HCT116 (cell line): ENCODE measurements at regions not wholly inside any gene's neighbourhood (a gene's known extent, or its start where the extent isn't known, plus 50 kb on each side); places are given as distances from the start of the nearest gene placed in this dataset.

Experiments used
- ATAC-seq: fragments of 200-7000 bp; cut with Tn5 transposase; 2 replicates; pipeline ENCODE4 v1.9.1; 2020; ENCODE audit warnings: mild to moderate bottlenecking, moderate library complexity
- BruUV-seq: library from RNA; stranded (reverse); fragments of 400-500 nt; replicated peaks from 2 replicates; lab custom pipeline; 2021; lab: Mats Ljungman, UMichigan
- CTCF ChIA-PET: fragments of 300-600 bp; sonication (Branson Sonifier 250); formaldehyde crosslinking; loops from one replicate; lab custom pipeline; 2021; ENCODE audit warnings: antibody characterized with exemption; lab: Charles Lee
- POLR2A ChIA-PET: fragments of 300-600, 350-600 bp; sonication (Branson Sonifier 250); formaldehyde crosslinking; loops from one replicate; lab custom pipeline; 2021; ENCODE audit warnings: antibody characterized with exemption; lab: Charles Lee
- RAD21 ChIA-PET, 2 experiments: fragments of 300-600 bp; sonication (Branson Sonifier 250); formaldehyde crosslinking; loops; one replicate each; lab custom pipeline; 2023; ENCODE audit warnings: low total read pairs in 2 of 2; ENCODE audit not compliant: uncharacterized antibody in 2 of 2, unreplicated experiment in 2 of 2, low non-redundant PET in 1 of 2; lab: Charles Lee
- DNase-seq: peaks from one replicate; pipeline ENCODE4 v3.0.0-alpha.2; 2010; ENCODE audit warnings: low read depth, low spot score
- H2AFZ ChIP-seq: fragments of 200-600 bp; shearing (Covaris generic), sonication (generic); 2 replicates; pipeline ENCODE4 v1.6.1; 2017; ENCODE audit warnings: low read depth, mixed run types, mixed read lengths, antibody characterized with exemption, low read length; ENCODE audit not compliant: poor library complexity, severe bottlenecking
- H3K27ac ChIP-seq: 2 replicates; pipeline ENCODE4 v1.5.1; 2012; ENCODE audit warnings: low read depth, low read length
- H3K27me3 ChIP-seq: fragments of 200-600 bp; sonication (generic); 2 replicates; pipeline ENCODE4 v1.6.1; 2016; ENCODE audit warnings: mixed run types, low read length, mixed read lengths; ENCODE audit not compliant: insufficient read depth
- H3K36me3 ChIP-seq, 2 experiments: fragments of 200-500 bp in 1 of 2; fragments of 200-600 bp in 1 of 2; sonication (Bioruptor generic) in 1 of 2; sonication (generic) in 1 of 2; 2 replicates each; pipeline versions ENCODE4 v1.5.1 to v1.6.1; 2014 to 2016; ENCODE audit warnings: low read length in 2 of 2, inconsistent platforms in 1 of 2, mixed read lengths in 1 of 2, mixed run types in 1 of 2; ENCODE audit not compliant: insufficient read depth in 2 of 2, control insufficient read depth in 1 of 2
- H3K4me1 ChIP-seq, 2 experiments: fragments of 200-600 bp in 1 of 2; sonication (generic) in 1 of 2; 2 replicates each; pipeline versions ENCODE4 v1.5.1 to v1.6.1; 2012 to 2017; ENCODE audit warnings: low read length in 2 of 2, inconsistent platforms in 1 of 2, mild to moderate bottlenecking in 1 of 2, mixed read lengths in 1 of 2, mixed run types in 1 of 2, moderate library complexity in 1 of 2; ENCODE audit not compliant: insufficient read depth in 2 of 2, control insufficient read depth in 1 of 2
- H3K4me2 ChIP-seq: fragments of 200-600 bp; sonication (generic); 2 replicates; pipeline ENCODE4 v1.6.1; 2017; ENCODE audit warnings: mixed run types, low read length, mixed read lengths
- H3K4me3 ChIP-seq, 2 experiments: fragments of 200-600 bp in 1 of 2; sonication (generic) in 1 of 2; replicated peaks in 1 of 2; 2 replicates each; pipeline ENCODE4 v1.5.1; 2011 to 2016; ENCODE audit warnings: low read length in 2 of 2, control low read depth in 1 of 2, low read depth in 1 of 2, mild to moderate bottlenecking in 1 of 2, mixed read lengths in 1 of 2, mixed run types in 1 of 2
- H3K79me2 ChIP-seq: fragments of 200-600 bp; sonication (generic); 2 replicates; pipeline ENCODE4 v1.6.1; 2017; ENCODE audit warnings: mild to moderate bottlenecking, mixed run types, low read length, moderate library complexity, mixed read lengths; ENCODE audit not compliant: insufficient read depth
- H3K9ac ChIP-seq: fragments of 200-600 bp; sonication (generic); 2 replicates; pipeline ENCODE4 v1.6.1; 2016; ENCODE audit warnings: low read length, mixed read lengths
- H3K9me2 ChIP-seq: fragments of 200-600 bp; sonication (generic), shearing (Covaris generic); 2 replicates; pipeline ENCODE4 v1.6.1; 2017; ENCODE audit warnings: mixed run types, mild to moderate bottlenecking, moderate library complexity; ENCODE audit not compliant: insufficient read depth
- H3K9me3 ChIP-seq, 2 experiments: fragments of 200-500 bp in 1 of 2; fragments of 200-600 bp in 1 of 2; sonication (Bioruptor generic) in 1 of 2; sonication (generic) in 1 of 2; 2 replicates each; pipeline ENCODE4 v1.6.1; 2014 to 2017; ENCODE audit warnings: low read length in 2 of 2, mixed read lengths in 2 of 2, inconsistent platforms in 1 of 2, low read depth in 1 of 2, mild to moderate bottlenecking in 1 of 2, mixed run types in 1 of 2, moderate library complexity in 1 of 2; ENCODE audit not compliant: control insufficient read depth in 1 of 2, insufficient read depth in 1 of 2
- H4K20me1 ChIP-seq: fragments of 200-600 bp; sonication (generic), shearing (Covaris generic); 2 replicates; pipeline ENCODE4 v1.6.1; 2017; ENCODE audit warnings: mixed run types, mild to moderate bottlenecking, moderate library complexity; ENCODE audit not compliant: insufficient read depth
- CBX3 ChIP-seq: IDR thresholded peaks from 2 replicates; pipeline ENCODE4 v1.6.1; 2012; ENCODE audit warnings: low read depth
- CEBPB ChIP-seq: IDR thresholded peaks from 2 replicates; pipeline ENCODE4 v1.6.1; 2012; ENCODE audit warnings: low read depth
- EGR1 ChIP-seq: IDR thresholded peaks from 2 replicates; pipeline ENCODE4 v1.6.1; 2012; ENCODE audit warnings: low read depth
- FOSL1 ChIP-seq: IDR thresholded peaks from 2 replicates; pipeline ENCODE4 v1.6.1; 2012; ENCODE audit warnings: low read depth
- POLR2AphosphoS5 ChIP-seq: IDR thresholded peaks from 2 replicates; pipeline ENCODE4 v1.6.1; 2011; ENCODE audit warnings: mild to moderate bottlenecking, low read depth, low read length, moderate library complexity
- RAD21 ChIP-seq: IDR thresholded peaks from 2 replicates; pipeline ENCODE4 v1.6.1; 2012; ENCODE audit warnings: low read depth, mild to moderate bottlenecking
- SP1 ChIP-seq: IDR thresholded peaks from 2 replicates; pipeline ENCODE4 v1.6.1; 2012; ENCODE audit warnings: low read depth
- TCF7L2 ChIP-seq: IDR thresholded peaks from 2 replicates; pipeline ENCODE4 v1.7.0; 2011; ENCODE audit warnings: borderline replicate concordance, inconsistent platforms; ENCODE audit not compliant: insufficient read depth, insufficient read length; ENCODE audit errors: extremely low read depth
- ZFX ChIP-seq: fragments of 450-650 bp; IDR thresholded peaks from 2 replicates; pipeline ENCODE4 v1.6.1; 2017
- ZNF274 ChIP-seq: fragments of 200-500 bp; sonication (Bioruptor generic); IDR thresholded peaks from 2 replicates; pipeline ENCODE4 v1.6.1; 2014; ENCODE audit warnings: mild to moderate bottlenecking, low read depth, low read length, inconsistent platforms
- intact Hi-C: fragments of 100-400 bp; cut with micrococcal nuclease; formaldehyde crosslinking; loops from 2 replicates; pipeline ENCODE4 v1.10.0; 2022
- TF ChIP-seq, protein P1 (sequence below): IDR thresholded peaks from 2 replicates; pipeline ENCODE4 v1.6.1; 2012
- TF ChIP-seq, protein P2 (sequence below), 3 experiments: fragments of 200-600 bp in 1 of 3; sonication (generic) in 1 of 3; IDR thresholded peaks in 2 of 3; conservative IDR thresholded peaks in 1 of 3; 2 replicates each; pipeline ENCODE4 v1.5.1; 2012 to 2017; ENCODE audit warnings: low read depth in 2 of 3, low read length in 2 of 3, antibody characterized with exemption in 1 of 3, borderline replicate concordance in 1 of 3, control low read depth in 1 of 3, mild to moderate bottlenecking in 1 of 3, mixed read lengths in 1 of 3, mixed run types in 1 of 3, moderate library complexity in 1 of 3; ENCODE audit not compliant: insufficient read depth in 1 of 3

DNA sequence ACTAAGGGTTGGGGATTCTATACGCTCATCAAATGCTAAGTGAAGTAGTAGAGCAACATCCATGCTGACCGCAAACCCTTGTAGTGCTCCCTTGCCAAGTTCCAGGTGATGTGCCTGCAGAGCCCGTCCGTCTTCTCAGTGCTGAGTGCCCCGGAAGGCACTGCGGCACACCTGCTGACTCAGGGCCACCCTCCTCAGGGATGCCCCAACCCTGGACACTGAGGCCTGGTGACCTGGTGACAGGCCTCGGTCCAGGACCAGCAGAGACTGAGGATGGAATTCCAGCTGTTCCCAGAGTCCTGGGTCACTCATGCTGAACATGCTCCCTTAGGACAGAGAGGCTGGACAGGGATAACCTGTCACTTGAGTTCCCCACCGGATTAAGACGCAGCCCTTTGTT is 422.5 kb downstream of the OCA2 start:
- ChIA-PET CTCF (no interaction called here), POLR2A (no interaction called here), RAD21 (no interaction called here)
- BruUV-seq: no TSS peak
- ATAC-seq (no peak), DNase-seq (no peak)
- Histone ChIP-seq H3K4me3 (no peak overlapping the region), H3K4me1 (no peaks in the 10 kb centered on the region), H3K36me3 (no peaks in the 10 kb centered on the region), H3K9me2 (no peaks in the 10 kb centered on the region), H3K27me3 (no peaks in the 10 kb centered on the region), H3K27ac (no peak overlapping the region), H3K4me2 (no peak overlapping the region), H3K9ac (no peak overlapping the region), H2AFZ (no peak overlapping the region), H4K20me1 (no peaks in the 10 kb centered on the region), H3K79me2 (no peaks in the 10 kb centered on the region), H3K9me3 (peaks cover 4 to 39% of the 10 kb centered on the region in 2 experiments; a peak in 2 of 4 replicates)
- intact Hi-C loops: no loop called here
- no peak for TF ChIP-seq SP1

DNA sequence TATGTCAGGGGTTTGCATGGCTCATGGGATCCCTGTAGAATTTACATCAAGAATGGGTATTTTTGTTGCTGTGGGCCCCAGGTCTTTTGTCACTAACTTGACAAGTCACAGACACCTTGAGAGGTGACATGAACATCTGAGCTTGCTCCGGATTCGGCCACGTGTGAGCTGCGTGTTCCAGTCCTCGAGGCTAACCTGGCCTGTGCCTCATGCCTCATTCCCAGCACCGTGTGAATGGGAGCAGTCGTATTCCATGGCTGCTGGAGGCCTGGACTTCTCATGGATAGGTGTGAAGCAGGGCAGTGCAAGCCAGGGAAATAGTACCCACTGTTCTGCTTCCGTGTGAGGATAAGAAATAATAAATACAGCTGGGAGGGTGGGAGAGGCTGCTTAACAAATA is 423.5 kb downstream of the OCA2 start:
- Histone ChIP-seq H3K9ac (no peak overlapping the region), H3K27me3 (no peaks in the 10 kb centered on the region), H3K4me3 (no peak overlapping the region), H3K9me3 (peaks cover 4 to 48% of the 10 kb centered on the region in 2 experiments; a peak in 2 of 4 replicates), H2AFZ (no peak overlapping the region), H4K20me1 (no peaks in the 10 kb centered on the region), H3K36me3 (no peaks in the 10 kb centered on the region), H3K4me1 (no peaks in the 10 kb centered on the region), H3K27ac (no peak overlapping the region), H3K4me2 (no peak overlapping the region), H3K79me2 (no peaks in the 10 kb centered on the region), H3K9me2 (no peaks in the 10 kb centered on the region)
- RAD21 ChIA-PET: no interaction called here
- ATAC-seq (no peak), DNase-seq (no peak)
- intact Hi-C loops: no loop called here
- BruUV-seq: no TSS peak
- CTCF ChIA-PET: no interaction called here
- POLR2A ChIA-PET: no interaction called here
- TF ChIP-seq, protein P1, sequence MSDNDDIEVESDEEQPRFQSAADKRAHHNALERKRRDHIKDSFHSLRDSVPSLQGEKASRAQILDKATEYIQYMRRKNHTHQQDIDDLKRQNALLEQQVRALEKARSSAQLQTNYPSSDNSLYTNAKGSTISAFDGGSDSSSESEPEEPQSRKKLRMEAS: no peak

DNA sequence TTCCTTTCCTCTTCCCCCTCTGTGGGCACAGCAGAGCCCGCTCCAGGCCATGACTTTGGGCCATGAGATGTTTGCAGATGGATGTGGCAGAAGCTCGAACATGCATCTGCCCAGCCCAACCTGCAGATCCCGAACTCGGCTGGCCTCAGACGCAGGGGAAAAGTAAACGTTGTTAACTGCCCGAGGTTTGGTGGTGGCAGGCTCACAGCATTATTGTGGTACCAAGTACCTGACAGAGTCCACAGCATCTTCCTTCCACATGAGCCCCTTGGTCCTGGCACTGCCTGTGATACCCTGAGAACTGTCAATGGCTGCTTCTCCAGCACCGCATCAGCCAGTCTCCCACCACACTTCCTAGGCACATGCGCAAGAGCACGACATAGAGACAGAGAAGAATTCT is 424.3 kb downstream of the OCA2 start:
- no peak overlapping the region for H3K9ac ChIP-seq
- H3K27me3 ChIP-seq: no peaks in the 10 kb centered on the region
- no peak overlapping the region for H2AFZ ChIP-seq
- no peaks in the 10 kb centered on the region for H4K20me1 ChIP-seq
- no peak overlapping the region for H3K4me3 ChIP-seq
- no peaks in the 10 kb centered on the region for H3K4me1 ChIP-seq
- H3K27ac ChIP-seq: no peak overlapping the region
- ChIA-PET CTCF (no interaction called here), RAD21 (no interaction called here), POLR2A (no interaction called here)
- intact Hi-C loops: no loop called here
- H3K9me3 ChIP-seq: peaks cover 0 to 50% of the 10 kb centered on the region in 2 experiments; a peak in 2 of 4 replicates
- H3K36me3 ChIP-seq: no peaks in the 10 kb centered on the region
- no peak overlapping the region for H3K4me2 ChIP-seq
- no peaks in the 10 kb centered on the region for H3K79me2 ChIP-seq
- no TSS peak for BruUV-seq
- DNase-seq: no peak
- no peaks in the 10 kb centered on the region for H3K9me2 ChIP-seq
- no peak for ATAC-seq
- TF ChIP-seq ZNF274 (no peak), FOSL1 (no peak), RAD21 (no peak), CBX3 (no peak), CEBPB (no peak), POLR2AphosphoS5 (no peak), ZFX (no peak), TCF7L2 (no peak), EGR1 (no peak)
- TF ChIP-seq, protein P2, sequence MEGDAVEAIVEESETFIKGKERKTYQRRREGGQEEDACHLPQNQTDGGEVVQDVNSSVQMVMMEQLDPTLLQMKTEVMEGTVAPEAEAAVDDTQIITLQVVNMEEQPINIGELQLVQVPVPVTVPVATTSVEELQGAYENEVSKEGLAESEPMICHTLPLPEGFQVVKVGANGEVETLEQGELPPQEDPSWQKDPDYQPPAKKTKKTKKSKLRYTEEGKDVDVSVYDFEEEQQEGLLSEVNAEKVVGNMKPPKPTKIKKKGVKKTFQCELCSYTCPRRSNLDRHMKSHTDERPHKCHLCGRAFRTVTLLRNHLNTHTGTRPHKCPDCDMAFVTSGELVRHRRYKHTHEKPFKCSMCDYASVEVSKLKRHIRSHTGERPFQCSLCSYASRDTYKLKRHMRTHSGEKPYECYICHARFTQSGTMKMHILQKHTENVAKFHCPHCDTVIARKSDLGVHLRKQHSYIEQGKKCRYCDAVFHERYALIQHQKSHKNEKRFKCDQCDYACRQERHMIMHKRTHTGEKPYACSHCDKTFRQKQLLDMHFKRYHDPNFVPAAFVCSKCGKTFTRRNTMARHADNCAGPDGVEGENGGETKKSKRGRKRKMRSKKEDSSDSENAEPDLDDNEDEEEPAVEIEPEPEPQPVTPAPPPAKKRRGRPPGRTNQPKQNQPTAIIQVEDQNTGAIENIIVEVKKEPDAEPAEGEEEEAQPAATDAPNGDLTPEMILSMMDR (IDR thresholded peaks at IDR 0.05 in 2 of 3, conservative IDR thresholded peaks at IDR 0.05 in 1 of 3; ENCODE audit: borderline replicate concordance in 1 of 3, insufficient read depth in 1 of 3, low read depth in 2 of 3, low read length in 2 of 3): no peak
